Epithelial cell of esophagus (primary cell): ENCODE measurements at regions not wholly inside any gene's neighbourhood (a gene's known extent, or its start where the extent isn't known, plus 50 kb on each side); places are given as distances from the start of the nearest gene placed in this dataset.

Experiments used
- DNase-seq: peaks from one replicate; pipeline ENCODE4 v3.0.0; 2010; ENCODE audit warnings: low read depth
- H3K4me3 ChIP-seq: 2 replicates; pipeline ENCODE4 v1.5.1; 2011; ENCODE audit warnings: mild to moderate bottlenecking, low read length, control low read depth
- CTCF ChIP-seq: IDR thresholded peaks from 2 replicates; pipeline ENCODE4 v1.5.1; 2011; ENCODE audit warnings: low read depth, mild to moderate bottlenecking, low read length, control low read depth, inconsistent platforms; ENCODE audit not compliant: insufficient read depth; ENCODE audit errors: missing control alignments

DNA sequence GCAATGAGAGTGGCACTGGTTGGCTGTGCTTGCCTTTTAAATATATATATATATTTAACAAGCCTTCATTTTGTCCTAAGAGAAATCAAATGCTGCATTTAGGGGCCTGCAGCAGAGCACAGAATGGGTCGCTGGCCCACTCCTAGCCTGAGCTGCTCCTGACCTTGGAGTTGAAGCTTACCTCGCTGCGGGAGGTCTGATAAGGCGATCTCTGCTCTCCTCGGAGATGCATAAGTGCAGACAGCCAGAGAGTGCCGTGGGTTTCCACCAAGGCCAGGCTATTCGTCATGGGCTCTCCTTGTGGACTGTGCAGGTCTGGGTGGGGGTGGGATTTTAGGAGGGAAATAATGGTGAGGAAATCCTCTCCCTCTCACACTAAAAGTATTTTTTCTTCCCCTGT is 99.5 kb upstream of the IKZF1 start:
- DNase-seq = no peak
- no peak for TF ChIP-seq CTCF
- no peak overlapping the region for H3K4me3 ChIP-seq

GRCh38 chr7:50204581-50204980 is 99.9 kb upstream of the IKZF1 start:
- no peak for TF ChIP-seq CTCF
- H3K4me3 ChIP-seq = no peak overlapping the region
- DNase-seq = no peak

DNA sequence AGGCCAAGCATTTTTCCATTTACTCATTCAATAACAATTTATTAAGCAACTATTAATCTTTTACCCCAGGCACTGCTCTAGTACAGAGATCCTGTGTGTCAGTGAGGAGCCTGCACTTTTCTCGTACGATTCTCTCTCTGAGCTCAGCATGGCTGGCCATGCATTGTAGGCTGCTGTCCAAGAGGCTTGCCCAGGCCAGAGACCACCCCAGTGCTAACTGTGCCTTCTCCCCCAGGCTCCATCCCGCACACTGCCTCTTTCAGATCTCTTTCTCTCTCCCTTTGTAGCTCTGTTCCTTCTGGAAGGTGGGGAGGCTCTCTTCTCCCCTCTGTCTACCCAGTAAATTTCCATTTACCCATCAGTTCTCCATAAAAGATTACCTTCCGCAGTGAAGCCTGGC is 101.0 kb upstream of the IKZF1 start:
- no peak overlapping the region for H3K4me3 ChIP-seq
- TF ChIP-seq CTCF = no peak
- DNase-seq = no peak

GRCh38 chr7:50202052-50202555 is 102.4 kb upstream of the IKZF1 start:
- H3K4me3 ChIP-seq = no peak overlapping the region
- no peak for TF ChIP-seq CTCF
- no peak for DNase-seq

DNA sequence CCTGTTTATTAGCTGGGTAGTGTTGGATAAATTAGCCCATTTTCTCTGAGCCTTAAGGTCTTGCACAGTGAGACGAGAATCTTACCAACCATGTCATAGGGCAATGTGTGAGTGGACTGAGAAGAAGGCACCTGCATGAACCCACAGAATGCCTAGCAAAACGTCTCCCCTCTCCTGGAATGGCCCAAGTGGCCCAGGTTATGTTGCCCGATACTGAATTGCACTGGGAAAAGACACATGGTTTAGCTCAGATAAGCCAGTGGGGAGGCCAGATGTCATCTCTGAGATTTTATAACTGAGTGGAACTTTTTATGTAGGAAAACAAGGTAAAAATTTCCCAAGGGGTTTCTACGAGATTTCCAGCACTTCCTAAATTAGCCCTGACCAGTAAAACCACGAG is 104.7 kb upstream of the IKZF1 start:
- no peak for DNase-seq
- H3K4me3 ChIP-seq = no peak overlapping the region
- no peak for TF ChIP-seq CTCF

DNA sequence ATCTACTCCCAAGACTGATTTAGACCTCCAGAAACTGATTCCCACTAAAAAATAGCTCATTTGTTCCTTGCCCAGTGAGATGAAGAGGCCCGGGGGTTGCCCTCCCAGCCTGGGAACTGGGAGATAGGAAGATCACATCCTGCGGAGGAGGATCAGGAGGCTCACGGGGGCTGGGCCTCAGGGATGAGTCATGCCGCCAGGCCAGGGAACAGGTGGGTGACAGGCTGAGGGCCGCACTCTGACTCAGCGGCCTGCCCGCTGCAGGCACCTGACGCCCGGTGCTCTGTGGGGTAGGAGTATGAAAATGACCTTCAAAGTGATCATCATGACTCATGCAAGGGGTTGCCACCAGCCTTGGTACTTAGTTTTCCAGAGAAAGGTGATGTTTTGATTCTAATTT is 104.5 kb upstream of the ZPBP start:
- no peak overlapping the region for H3K4me3 ChIP-seq
- TF ChIP-seq CTCF = no peak
- DNase-seq = peak; percentile 2

DNA sequence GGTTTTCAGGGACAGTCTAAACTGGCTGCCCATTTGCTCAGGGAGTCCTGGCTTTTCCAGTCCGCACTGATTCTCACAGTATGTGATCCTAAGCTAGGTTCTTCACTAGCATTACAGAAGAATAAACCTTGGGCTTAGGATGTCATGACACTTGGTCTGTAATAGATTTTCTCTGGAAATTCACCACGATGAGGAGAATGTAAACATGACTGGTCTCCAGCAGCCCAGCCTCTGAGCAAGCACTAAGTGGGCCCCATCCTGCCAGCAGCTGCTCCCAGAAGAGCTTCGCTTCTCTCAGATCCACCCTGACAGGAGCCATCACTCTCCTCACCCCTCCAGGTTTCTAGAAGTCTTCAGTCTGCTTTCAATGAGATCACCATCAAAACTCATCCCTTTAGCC is 103.7 kb upstream of the ZPBP start:
- no peak for TF ChIP-seq CTCF
- H3K4me3 ChIP-seq = no peak overlapping the region
- no peak for DNase-seq
